Right atrium auricular region (tissue), 2 donors: ENCODE measurements at regions not wholly inside any gene's neighbourhood (a gene's known extent, or its start where the extent isn't known, plus 50 kb on each side); places are given as distances from the start of the nearest gene placed in this dataset.
"Not testable (repeated sequence)": the region's sequence is repeated elsewhere in the genome, so short reads cannot be mapped to it uniquely, and the experiment has no call there.

Source experiments
- DNase-seq: peaks from one replicate; pipeline ENCODE4 v3.0.0-alpha.2; 2019; ENCODE audit warnings: low spot score
- H3K27ac ChIP-seq, 2 donors: fragments of 200-600 bp; sonication (generic); 1 replicate in 1 of 2; 2 replicates in 1 of 2; pipeline ENCODE4 v1.5.1; 2016 to 2019
- H3K27me3 ChIP-seq, 2 donors: fragments of 200-600 bp; sonication (generic); one replicate each; pipeline versions ENCODE4 v1.5.1 to v1.6.0; 2017 to 2019
- H3K36me3 ChIP-seq: fragments of 200-600 bp; sonication (generic); one replicate; pipeline ENCODE4 v1.5.1; 2016
- H3K4me1 ChIP-seq, 2 donors: fragments of 200-600 bp; sonication (generic); one replicate each; pipeline versions ENCODE4 v1.5.1 to v1.6.0; 2017 to 2019
- H3K4me3 ChIP-seq, 2 donors: fragments of 200-600 bp; sonication (generic); 1 replicate in 1 of 2; 2 replicates in 1 of 2; pipeline ENCODE4 v1.5.1; 2017 to 2019; ENCODE audit warnings: mild to moderate bottlenecking in 1 of 2, moderate library complexity in 1 of 2
- H3K9me3 ChIP-seq, 2 donors: fragments of 200-600 bp; sonication (generic); one replicate each; pipeline ENCODE4 v1.5.1; 2019
- TF ChIP-seq, protein P1 (sequence below), 2 donors: fragments of 200-600 bp; sonication (generic); IDR thresholded peaks; one replicate each; pipeline ENCODE4 v1.5.1; 2019; ENCODE audit warnings: antibody characterized with exemption in 2 of 2

DNA sequence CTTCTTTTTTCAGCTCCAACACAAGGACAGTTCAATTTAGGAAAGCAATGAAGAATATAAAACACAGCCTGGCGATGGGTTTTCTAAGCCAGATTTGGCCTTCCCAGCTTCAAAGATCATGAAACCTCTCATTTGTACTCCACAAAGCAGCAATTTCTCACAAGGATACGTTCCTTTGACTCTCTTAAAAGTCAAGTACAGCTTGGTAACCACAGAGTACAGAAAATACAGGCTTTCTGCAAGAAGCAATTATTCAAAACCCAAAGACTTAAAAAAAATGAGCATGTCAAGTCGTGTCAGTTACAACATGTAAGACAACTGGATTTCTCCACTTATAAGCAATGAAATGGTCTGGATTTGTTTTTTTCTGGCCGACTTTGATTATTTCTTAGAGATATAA, 321.4 kb downstream of the FGFR2 start:
- no peak overlapping the region for H3K4me3 ChIP-seq
- H3K27ac ChIP-seq: no peak overlapping the region
- DNase-seq: no peak
- no peaks in the 10 kb centered on the region for H3K4me1 ChIP-seq
- no peaks in the 10 kb centered on the region for H3K9me3 ChIP-seq
- no peaks in the 10 kb centered on the region for H3K27me3 ChIP-seq
- H3K36me3 ChIP-seq: no peaks in the 10 kb centered on the region
- TF ChIP-seq, protein P1, sequence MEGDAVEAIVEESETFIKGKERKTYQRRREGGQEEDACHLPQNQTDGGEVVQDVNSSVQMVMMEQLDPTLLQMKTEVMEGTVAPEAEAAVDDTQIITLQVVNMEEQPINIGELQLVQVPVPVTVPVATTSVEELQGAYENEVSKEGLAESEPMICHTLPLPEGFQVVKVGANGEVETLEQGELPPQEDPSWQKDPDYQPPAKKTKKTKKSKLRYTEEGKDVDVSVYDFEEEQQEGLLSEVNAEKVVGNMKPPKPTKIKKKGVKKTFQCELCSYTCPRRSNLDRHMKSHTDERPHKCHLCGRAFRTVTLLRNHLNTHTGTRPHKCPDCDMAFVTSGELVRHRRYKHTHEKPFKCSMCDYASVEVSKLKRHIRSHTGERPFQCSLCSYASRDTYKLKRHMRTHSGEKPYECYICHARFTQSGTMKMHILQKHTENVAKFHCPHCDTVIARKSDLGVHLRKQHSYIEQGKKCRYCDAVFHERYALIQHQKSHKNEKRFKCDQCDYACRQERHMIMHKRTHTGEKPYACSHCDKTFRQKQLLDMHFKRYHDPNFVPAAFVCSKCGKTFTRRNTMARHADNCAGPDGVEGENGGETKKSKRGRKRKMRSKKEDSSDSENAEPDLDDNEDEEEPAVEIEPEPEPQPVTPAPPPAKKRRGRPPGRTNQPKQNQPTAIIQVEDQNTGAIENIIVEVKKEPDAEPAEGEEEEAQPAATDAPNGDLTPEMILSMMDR (IDR thresholded peaks at IDR 0.05): no peak

DNA sequence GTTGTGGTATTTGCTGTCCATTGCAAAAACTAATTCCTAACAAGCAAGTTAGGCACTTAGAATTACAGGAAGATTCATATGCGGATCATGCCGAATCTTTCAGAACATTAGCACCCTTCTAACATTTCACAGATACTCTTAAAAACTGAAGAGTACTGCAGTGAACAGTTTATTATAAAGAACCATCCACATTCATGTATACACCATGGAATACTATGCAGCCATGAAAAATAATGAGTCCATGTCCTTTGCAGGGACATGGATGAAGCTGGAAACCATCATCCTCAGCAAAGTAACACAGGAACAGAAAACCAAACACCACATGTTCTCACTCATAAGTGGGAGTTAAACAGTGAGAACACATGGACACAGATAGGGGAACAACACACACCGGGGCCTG, 319.9 kb downstream of the FGFR2 start:
- H3K9me3 ChIP-seq, DNase-seq, H3K27me3 ChIP-seq, H3K4me1 ChIP-seq, H3K4me3 ChIP-seq, H3K27ac ChIP-seq, H3K36me3 ChIP-seq: not testable (repeated sequence)

DNA sequence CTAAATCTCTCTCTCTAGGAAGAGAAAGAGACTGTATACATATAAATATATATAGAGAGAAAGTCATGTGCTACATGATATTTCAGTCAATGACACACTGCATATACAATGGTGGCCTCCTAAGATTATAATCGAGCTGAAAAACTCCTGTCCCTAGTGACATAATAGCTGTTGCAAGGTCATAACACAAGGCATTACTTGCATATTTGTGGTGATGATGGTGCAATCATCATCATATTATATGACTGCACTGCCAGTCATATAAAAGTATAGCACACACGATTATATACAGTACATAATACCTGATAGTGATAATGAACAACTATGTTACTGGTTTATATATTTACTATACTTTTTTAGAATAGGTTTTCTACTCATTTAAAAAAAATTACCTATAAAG, 316.7 kb downstream of the FGFR2 start:
- Histone ChIP-seq H3K4me1 (peaks cover 0 to 12% of the 10 kb centered on the region in 2 donors), H3K9me3 (no peaks in the 10 kb centered on the region), H3K36me3 (no peaks in the 10 kb centered on the region), H3K27ac (no peak overlapping the region), H3K4me3 (no peak overlapping the region), H3K27me3 (no peaks in the 10 kb centered on the region)
- no peak for DNase-seq
- TF ChIP-seq, protein P1 (IDR thresholded peaks at IDR 0.05): no peak

DNA sequence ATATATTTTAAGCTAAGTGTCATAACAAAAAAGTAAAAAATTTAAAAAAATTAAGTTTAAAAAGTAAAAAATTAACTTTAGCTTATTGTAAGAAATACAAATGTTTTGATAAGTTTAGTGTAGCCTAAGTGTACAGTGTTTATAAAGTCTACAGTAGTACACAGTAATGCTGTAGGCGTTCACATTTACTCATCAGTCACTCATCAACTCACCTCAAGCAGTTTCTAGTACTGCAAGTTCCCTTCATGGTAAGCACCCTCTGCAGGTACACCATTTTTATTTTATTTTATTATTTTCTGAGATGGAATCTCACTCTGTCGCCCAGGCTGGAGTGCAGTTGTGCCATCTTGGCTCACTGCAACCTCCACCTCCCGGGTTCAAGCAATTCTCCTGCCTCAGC, 316.0 kb downstream of the FGFR2 start:
- Histone ChIP-seq H3K4me3 (no peak overlapping the region), H3K9me3 (no peaks in the 10 kb centered on the region), H3K36me3 (no peaks in the 10 kb centered on the region), H3K4me1 (peaks cover 0 to 12% of the 10 kb centered on the region in 2 donors), H3K27me3 (no peaks in the 10 kb centered on the region), H3K27ac (no peak overlapping the region)
- TF ChIP-seq, protein P1 (IDR thresholded peaks at IDR 0.05): no peak
- no peak for DNase-seq

DNA sequence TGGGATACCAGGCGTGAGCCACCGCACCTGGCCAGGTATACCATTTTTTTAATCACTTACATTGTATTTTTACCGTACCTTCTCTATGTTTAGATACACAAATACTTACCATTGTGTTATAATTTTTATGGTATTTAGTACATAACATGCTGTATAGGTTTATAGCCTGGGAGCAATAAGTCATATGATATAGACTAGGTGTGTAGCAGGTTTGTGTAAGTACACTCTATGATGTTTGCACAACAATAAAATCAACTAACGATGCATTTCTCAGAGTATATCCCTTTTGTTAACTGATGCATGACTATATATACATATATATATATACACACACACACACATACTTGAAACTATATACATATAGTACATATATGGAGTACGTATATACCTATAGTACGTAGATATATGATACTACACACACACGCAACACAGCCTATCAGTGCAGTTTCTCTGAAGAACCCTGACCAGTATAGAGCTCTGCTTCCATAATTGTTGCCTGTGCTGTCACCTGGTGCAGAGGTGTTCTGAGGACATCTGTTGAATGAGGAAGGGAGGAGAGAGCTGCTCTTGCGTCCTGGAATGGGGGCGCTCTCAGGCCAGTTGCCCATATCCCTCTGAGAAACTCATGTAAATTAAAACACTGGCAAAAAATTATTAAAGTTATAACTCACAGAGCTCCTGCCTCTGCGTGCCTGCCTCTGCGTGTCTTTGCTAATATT, 315.3 kb downstream of the FGFR2 start:
- TF ChIP-seq, protein P1 (IDR thresholded peaks at IDR 0.05): no peak
- no peaks in the 10 kb centered on the region for H3K9me3 ChIP-seq
- peaks cover 0 to 12% of the 10 kb centered on the region in 2 donors for H3K4me1 ChIP-seq
- no peak overlapping the region for H3K27ac ChIP-seq
- DNase-seq: no peak
- no peak overlapping the region for H3K4me3 ChIP-seq
- H3K27me3 ChIP-seq: no peaks in the 10 kb centered on the region
- H3K36me3 ChIP-seq: no peaks in the 10 kb centered on the region

DNA sequence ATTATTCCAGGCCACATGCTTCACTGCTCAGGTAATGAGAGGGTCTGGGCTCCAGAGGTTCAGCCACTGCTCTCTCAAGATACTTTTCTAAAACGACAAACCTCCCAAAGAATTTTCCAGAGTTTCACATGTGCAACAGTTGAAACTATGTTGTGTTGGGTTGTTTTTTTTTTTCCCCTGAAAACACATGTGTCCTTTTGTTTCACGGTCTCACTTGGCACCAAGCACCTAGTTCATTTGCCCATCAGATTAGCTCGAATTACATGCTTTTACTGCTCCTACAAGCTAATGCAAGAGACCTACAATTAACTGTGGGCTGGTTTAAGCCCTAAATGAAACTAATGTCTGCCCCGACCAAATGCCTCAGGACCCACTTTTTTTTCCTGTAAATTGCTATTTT, 313.3 kb downstream of the FGFR2 start:
- TF ChIP-seq, protein P1 (IDR thresholded peaks at IDR 0.05): no peak
- H3K4me3 ChIP-seq: no peak overlapping the region

More for the DNA sequence above, 313.3 kb downstream of the FGFR2 start:
- Histone ChIP-seq H3K9me3 (no peaks in the 10 kb centered on the region), H3K27me3 (no peaks in the 10 kb centered on the region), H3K36me3 (no peaks in the 10 kb centered on the region), H3K27ac (no peak overlapping the region), H3K4me1 (peaks cover 0 to 12% of the 10 kb centered on the region in 2 donors)
- DNase-seq: no peak
